K562 (cell line): ENCODE measurements at regions not wholly inside any gene's neighbourhood (a gene's known extent, or its start where the extent isn't known, plus 50 kb on each side); places are given as distances from the start of the nearest gene placed in this dataset.
A peak's percentile ranks its signal among the peaks of the same experiment; 100 is the strongest.

Source experiments
- ATAC-seq: fragments of 200-7000 bp; cut with Tn5 transposase; 3 replicates; pipeline ENCODE4 v1.9.1; 2020; ENCODE audit warnings: moderate library complexity
- BruUV-seq: library from RNA; stranded (reverse); fragments of 400-500 nt; replicated peaks from 2 replicates; lab custom pipeline; 2021; lab: Mats Ljungman, UMichigan
- CTCF ChIA-PET: fragments of 300-600 bp; formaldehyde crosslinking; extraction: SDS; loops from one replicate; lab custom pipeline; 2021; ENCODE audit warnings: low intra/inter-chr PET ratio; lab: Yijun Ruan, JAX
- POLR2A ChIA-PET: fragments of 300-600, 350-650 bp; sonication (Branson Sonifier 250); formaldehyde crosslinking; extraction: SDS; loops from one replicate; lab custom pipeline; 2021; ENCODE audit warnings: antibody characterized with exemption, inconsistent platforms; lab: Yijun Ruan, JAX
- DNase-seq, 4 experiments: peaks; one replicate each; pipeline versions ENCODE4 v3.0.0 to v3.0.0-alpha.2; 2011 to 2018; ENCODE audit warnings: low spot score in 3 of 4, mixed read lengths in 3 of 4; ENCODE audit errors: extremely low read depth in 1 of 4
- FAIRE-seq: peaks from 2 replicates; lab custom pipeline; 2011; peaks lifted over from hg19 to GRCh38; lab: Jason Lieb, UNC
- H2AFZ ChIP-seq: 2 replicates; pipeline ENCODE4 v1.6.0; 2011; ENCODE audit warnings: low read depth, low read length, control low read depth, inconsistent platforms
- H3K27ac ChIP-seq: fragments of 200-600 bp; 3 replicates; pipeline ENCODE4 v1.8.0; 2011; ENCODE audit warnings: low read depth, mild to moderate bottlenecking, control low read depth, inconsistent platforms, low read length, moderate library complexity, mixed read lengths; ENCODE audit errors: extremely low read depth
- H3K27me3 ChIP-seq, 2 experiments: fragments of 300-600 bp in 1 of 2; 2 replicates in 1 of 2; 3 replicates in 1 of 2; pipeline versions ENCODE4 v1.6.0 to v1.8.0; 2011; ENCODE audit warnings: inconsistent platforms in 2 of 2, low read length in 2 of 2, mild to moderate bottlenecking in 1 of 2, mixed read lengths in 1 of 2, moderate library complexity in 1 of 2; ENCODE audit not compliant: control insufficient read depth in 2 of 2, insufficient read depth in 2 of 2
- H3K36me3 ChIP-seq: fragments of 300-600 bp; 3 replicates; pipeline ENCODE4 v1.8.0; 2011; ENCODE audit warnings: mild to moderate bottlenecking, low read length, inconsistent platforms; ENCODE audit not compliant: control insufficient read depth, insufficient read depth
- H3K4me1 ChIP-seq, 2 experiments: fragments of 200-600 bp in 1 of 2; replicated peaks in 1 of 2; 2 replicates in 1 of 2; 3 replicates in 1 of 2; pipeline versions ENCODE4 v1.5.1 to v1.8.0; 2011; ENCODE audit warnings: inconsistent platforms in 2 of 2, low read length in 2 of 2, mild to moderate bottlenecking in 1 of 2, mixed read lengths in 1 of 2, moderate library complexity in 1 of 2; ENCODE audit not compliant: control insufficient read depth in 2 of 2, insufficient read depth in 2 of 2
- H3K4me2 ChIP-seq: 2 replicates; pipeline ENCODE4 v1.6.1; 2011; ENCODE audit warnings: low read length, control low read depth, inconsistent platforms, mixed read lengths; ENCODE audit not compliant: insufficient read depth
- H3K4me3 ChIP-seq: fragments of 200-600 bp; sonication (generic), shearing (Covaris generic); 2 replicates; pipeline ENCODE4 v1.5.1; 2016; ENCODE audit warnings: control low read depth, inconsistent platforms
- H3K79me2 ChIP-seq: fragments of 200-600 bp; 3 replicates; pipeline ENCODE4 v1.8.0; 2011; ENCODE audit warnings: low read length, inconsistent platforms; ENCODE audit not compliant: control insufficient read depth, insufficient read depth
- H3K9ac ChIP-seq, 2 experiments: 2 replicates each; pipeline versions ENCODE4 v1.6.0 to v1.6.1; 2011; ENCODE audit warnings: low read depth in 2 of 2, low read length in 2 of 2, control low read depth in 1 of 2, inconsistent platforms in 1 of 2, mild to moderate bottlenecking in 1 of 2, mixed read lengths in 1 of 2; ENCODE audit not compliant: insufficient read depth in 1 of 2
- H3K9me1 ChIP-seq: one replicate; pipeline ENCODE4 v1.6.0; 2011; ENCODE audit warnings: inconsistent platforms, mild to moderate bottlenecking, low read length, moderate library complexity; ENCODE audit not compliant: control insufficient read depth, insufficient read depth
- H3K9me3 ChIP-seq: replicated peaks from 2 replicates; pipeline ENCODE4 v1.5.1; 2011; ENCODE audit warnings: low read depth, low read length, inconsistent platforms; ENCODE audit not compliant: control insufficient read depth, insufficient read depth
- H4K20me1 ChIP-seq: replicated peaks from 2 replicates; pipeline ENCODE4 v1.6.1; 2011; ENCODE audit warnings: low read length, inconsistent platforms, mixed read lengths; ENCODE audit not compliant: control insufficient read depth, insufficient read depth
- CCNT2 ChIP-seq: IDR thresholded peaks from 2 replicates; pipeline ENCODE4 v1.6.1; 2011; ENCODE audit warnings: borderline replicate concordance, low read depth, mild to moderate bottlenecking, moderate library complexity, mixed read lengths, low read length; ENCODE audit not compliant: insufficient read length; ENCODE audit errors: extremely low read depth
- ELK1 ChIP-seq: sonication (generic); formaldehyde crosslinking; IDR thresholded peaks from 2 replicates; pipeline ENCODE4 v1.8.1; 2022; ENCODE audit warnings: missing genetic modification reagents
- GABPA ChIP-seq: fragments of 200-800 bp; sonication (Bioruptor generic); conservative IDR thresholded peaks from 2 replicates; pipeline ENCODE4 v1.6.1; 2016; ENCODE audit warnings: low read depth, missing genetic modification characterization, missing compliant biosample characterization
- MEIS2 ChIP-seq: fragments of 450-650 bp; IDR thresholded peaks from 2 replicates; pipeline ENCODE4 v1.6.1; 2014; ENCODE audit warnings: mild to moderate bottlenecking; ENCODE audit not compliant: partially characterized antibody
- ZBTB26 ChIP-seq: fragments of 450-650 bp; formaldehyde crosslinking; IDR thresholded peaks from 2 replicates; pipeline ENCODE4 v1.4.0; 2022; ENCODE audit warnings: missing genetic modification characterization
- ZNF274 ChIP-seq: IDR thresholded peaks from 2 replicates; pipeline ENCODE4 v1.6.1; 2011; ENCODE audit warnings: low read depth, mild to moderate bottlenecking, low read length, moderate library complexity, borderline replicate concordance
- ZNF644 ChIP-seq: fragments of 200-800 bp; sonication (Bioruptor generic); IDR thresholded peaks from 2 replicates; pipeline ENCODE4 v1.6.1; 2016; ENCODE audit warnings: low read depth, missing genetic modification characterization, missing compliant biosample characterization
- ZNF707 ChIP-seq: fragments of 250-450 bp; sonication (Bioruptor Pico); conservative IDR thresholded peaks from 2 replicates; pipeline ENCODE4 v1.8.0; 2022; ENCODE audit warnings: inconsistent platforms, mild to moderate bottlenecking, moderate library complexity
- WGBS: fragments of 100-300 bp; shearing (Covaris generic); methylation state at CpG from one replicate; pipeline ENCODE4 v1.1.6; 2016; ENCODE audit warnings: low coverage, mixed read lengths; ENCODE audit not compliant: insufficient coverage; ENCODE audit errors: missing lambda C conversion rate; 5-methylcytosine and 5-hydroxymethylcytosine counted together
- in situ Hi-C: fragments of 300-500 bp; cut with MboI; formaldehyde crosslinking; loops from 4 replicates; pipeline ENCODE4 v1.15.0; 2018; ENCODE audit warnings: inconsistent platforms, mixed read lengths
- intact Hi-C: fragments of 100-400 bp; cut with micrococcal nuclease; formaldehyde crosslinking; loops from 2 replicates; pipeline ENCODE4 v1.14.2; 2022

GRCh38 chr9:113656771-113657670, 193.5 kb downstream of the RGS3 start:
- H4K20me1 ChIP-seq, result no peaks in the 10 kb centered on the region; the same call in 1 of the 2 replicates
- in situ Hi-C loops, result loop anchor here (5.0 to 10.0 kb wide), 5 partner anchors 55 to 542 kb away; partner anchors contain the start of gene RNF183

More at GRCh38 chr9:113656771-113657670, 193.5 kb downstream of the RGS3 start:
- Histone ChIP-seq H3K4me1 (peaks cover 0 to 6% of the 10 kb centered on the region in 2 experiments; a peak in 2 of 5 replicates), H3K4me3 (no peak overlapping the region), H3K9me1 (no peaks in the 10 kb centered on the region), H3K27me3 (peaks cover 12 to 25% of the 10 kb centered on the region in 2 experiments; a peak in 4 of 5 replicates), H3K27ac (no peak overlapping the region), H3K9me3 (no peaks in the 10 kb centered on the region), H2AFZ (0 out of 2 replicates have a peak overlapping the region, but pooled peaks have one; percentile 57), H3K9ac (no peak overlapping the region), H3K36me3 (no peaks in the 10 kb centered on the region), H3K79me2 (no peaks in the 10 kb centered on the region), H3K4me2 (no peak overlapping the region)
- no peak for FAIRE-seq
- TF ChIP-seq GABPA (tag), result 0 out of 2 replicates have a peak, but pooled peaks have one; percentile 18
- no peak for TF ChIP-seq CCNT2
- no peak for TF ChIP-seq ZNF644
- peak; percentile 29 for TF ChIP-seq MEIS2
- no peak for TF ChIP-seq ZNF707 (CRISPR knock-in tag)
- no peak for TF ChIP-seq ZNF274
- no peak for TF ChIP-seq ELK1 (CRISPR knock-in tag)
- no peak for TF ChIP-seq ZBTB26 (CRISPR knock-in tag)
- intact Hi-C loops, result loop anchor here (5.0 to 10.0 kb wide), 4 partner anchors 300 to 730 kb away; partner anchors contain the start of gene RNF183
- no peak for DNase-seq
- no TSS peak for BruUV-seq
- ChIA-PET CTCF (interaction anchor here (0.5 to 5.7 kb wide), 6 partner anchors 65 to 545 kb away, joined by 3 to 91 read pairs (median 8); no protein-coding TSS in a partner anchor), POLR2A (interaction anchor here (0.6 to 1.3 kb wide), 3 partner anchors 65 to 420 kb away, joined by 3 to 4 read pairs (median 3); partner anchors contain the start of genes CDC26 and PRPF4)
- WGBS, result 18% methylated on average over 19 of the region's 21 CpGs
- ATAC-seq, result no peak; the same call in 2 of the 3 replicates
